Ishikawa (cell line): ENCODE measurements at regions not wholly inside any gene's neighbourhood (a gene's known extent, or its start where the extent isn't known, plus 50 kb on each side); places are given as distances from the start of the nearest gene placed in this dataset.

Experiments used
- EGR1 ChIP-seq: IDR thresholded peaks from 2 replicates; pipeline ENCODE4 v1.6.1; 2012
- FOXM1 ChIP-seq: IDR thresholded peaks from 2 replicates; pipeline ENCODE4 v1.6.1; 2012; ENCODE audit warnings: low read depth, borderline replicate concordance
- TAF1 ChIP-seq: IDR thresholded peaks from 2 replicates; pipeline ENCODE4 v1.6.1; 2012; ENCODE audit warnings: low read depth, mild to moderate bottlenecking
- TF ChIP-seq, protein P1 (sequence below): IDR thresholded peaks from 2 replicates; pipeline ENCODE4 v1.6.1; 2012

- TF ChIP-seq EGR1 (no peak), FOXM1 (no peak), TAF1 (no peak)
- TF ChIP-seq, protein P1, sequence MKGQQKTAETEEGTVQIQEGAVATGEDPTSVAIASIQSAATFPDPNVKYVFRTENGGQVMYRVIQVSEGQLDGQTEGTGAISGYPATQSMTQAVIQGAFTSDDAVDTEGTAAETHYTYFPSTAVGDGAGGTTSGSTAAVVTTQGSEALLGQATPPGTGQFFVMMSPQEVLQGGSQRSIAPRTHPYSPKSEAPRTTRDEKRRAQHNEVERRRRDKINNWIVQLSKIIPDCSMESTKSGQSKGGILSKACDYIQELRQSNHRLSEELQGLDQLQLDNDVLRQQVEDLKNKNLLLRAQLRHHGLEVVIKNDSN: no peak
Measured at GRCh38 chr2:146561996-146562395, 1282.8 kb upstream of the ACVR2A start.
